Ishikawa (cell line): ENCODE measurements at regions not wholly inside any gene's neighbourhood (a gene's known extent, or its start where the extent isn't known, plus 50 kb on each side); places are given as distances from the start of the nearest gene placed in this dataset.

ENCODE experiments used
- CEBPB ChIP-seq: IDR thresholded peaks from 2 replicates; pipeline ENCODE4 v1.6.1; 2012
- CREB1 ChIP-seq: IDR thresholded peaks from 2 replicates; pipeline ENCODE4 v1.6.1; 2012; ENCODE audit warnings: low read depth
- EGR1 ChIP-seq: IDR thresholded peaks from 2 replicates; pipeline ENCODE4 v1.6.1; 2012
- EP300 ChIP-seq: IDR thresholded peaks from 2 replicates; pipeline ENCODE4 v1.6.1; 2012; ENCODE audit warnings: borderline replicate concordance
- FOXM1 ChIP-seq: IDR thresholded peaks from 2 replicates; pipeline ENCODE4 v1.6.1; 2012; ENCODE audit warnings: low read depth, borderline replicate concordance
- MAX ChIP-seq: IDR thresholded peaks from 2 replicates; pipeline ENCODE4 v1.6.1; 2012
- NFIC ChIP-seq: IDR thresholded peaks from 2 replicates; pipeline ENCODE4 v1.6.1; 2012
- RAD21 ChIP-seq: IDR thresholded peaks from 2 replicates; pipeline ENCODE4 v1.6.1; 2012; ENCODE audit warnings: low read depth
- TAF1 ChIP-seq: IDR thresholded peaks from 2 replicates; pipeline ENCODE4 v1.6.1; 2012; ENCODE audit warnings: low read depth, mild to moderate bottlenecking
- TCF12 ChIP-seq: IDR thresholded peaks from 2 replicates; pipeline ENCODE4 v1.6.1; 2012; ENCODE audit warnings: low read depth
- TEAD4 ChIP-seq: IDR thresholded peaks from 2 replicates; pipeline ENCODE4 v1.6.1; 2012
- YY1 ChIP-seq: IDR thresholded peaks from 2 replicates; pipeline ENCODE4 v1.6.1; 2012; ENCODE audit warnings: low read depth
- ZBTB7A ChIP-seq: IDR thresholded peaks from 2 replicates; pipeline ENCODE4 v1.6.1; 2012; ENCODE audit warnings: low read depth
- TF ChIP-seq, protein P1 (sequence below): IDR thresholded peaks from 2 replicates; pipeline ENCODE4 v1.6.1; 2012; ENCODE audit warnings: low read depth, mild to moderate bottlenecking
- TF ChIP-seq, protein P2 (sequence below): IDR thresholded peaks from 2 replicates; pipeline ENCODE4 v1.6.1; 2012

GRCh38 chr6:97535800-97536199 is 252.8 kb upstream of the MMS22L start:
- no peak for TF ChIP-seq YY1
- TF ChIP-seq TAF1: no peak
- TF ChIP-seq, protein P1, sequence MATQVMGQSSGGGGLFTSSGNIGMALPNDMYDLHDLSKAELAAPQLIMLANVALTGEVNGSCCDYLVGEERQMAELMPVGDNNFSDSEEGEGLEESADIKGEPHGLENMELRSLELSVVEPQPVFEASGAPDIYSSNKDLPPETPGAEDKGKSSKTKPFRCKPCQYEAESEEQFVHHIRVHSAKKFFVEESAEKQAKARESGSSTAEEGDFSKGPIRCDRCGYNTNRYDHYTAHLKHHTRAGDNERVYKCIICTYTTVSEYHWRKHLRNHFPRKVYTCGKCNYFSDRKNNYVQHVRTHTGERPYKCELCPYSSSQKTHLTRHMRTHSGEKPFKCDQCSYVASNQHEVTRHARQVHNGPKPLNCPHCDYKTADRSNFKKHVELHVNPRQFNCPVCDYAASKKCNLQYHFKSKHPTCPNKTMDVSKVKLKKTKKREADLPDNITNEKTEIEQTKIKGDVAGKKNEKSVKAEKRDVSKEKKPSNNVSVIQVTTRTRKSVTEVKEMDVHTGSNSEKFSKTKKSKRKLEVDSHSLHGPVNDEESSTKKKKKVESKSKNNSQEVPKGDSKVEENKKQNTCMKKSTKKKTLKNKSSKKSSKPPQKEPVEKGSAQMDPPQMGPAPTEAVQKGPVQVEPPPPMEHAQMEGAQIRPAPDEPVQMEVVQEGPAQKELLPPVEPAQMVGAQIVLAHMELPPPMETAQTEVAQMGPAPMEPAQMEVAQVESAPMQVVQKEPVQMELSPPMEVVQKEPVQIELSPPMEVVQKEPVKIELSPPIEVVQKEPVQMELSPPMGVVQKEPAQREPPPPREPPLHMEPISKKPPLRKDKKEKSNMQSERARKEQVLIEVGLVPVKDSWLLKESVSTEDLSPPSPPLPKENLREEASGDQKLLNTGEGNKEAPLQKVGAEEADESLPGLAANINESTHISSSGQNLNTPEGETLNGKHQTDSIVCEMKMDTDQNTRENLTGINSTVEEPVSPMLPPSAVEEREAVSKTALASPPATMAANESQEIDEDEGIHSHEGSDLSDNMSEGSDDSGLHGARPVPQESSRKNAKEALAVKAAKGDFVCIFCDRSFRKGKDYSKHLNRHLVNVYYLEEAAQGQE: no peak
- TF ChIP-seq TCF12: no peak
- TF ChIP-seq EGR1: no peak
- TF ChIP-seq ZBTB7A: no peak
- no peak for TF ChIP-seq MAX
- no peak for TF ChIP-seq FOXM1
- TF ChIP-seq TEAD4: no peak
- no peak for TF ChIP-seq RAD21
- TF ChIP-seq CEBPB: no peak
- TF ChIP-seq, protein P2, sequence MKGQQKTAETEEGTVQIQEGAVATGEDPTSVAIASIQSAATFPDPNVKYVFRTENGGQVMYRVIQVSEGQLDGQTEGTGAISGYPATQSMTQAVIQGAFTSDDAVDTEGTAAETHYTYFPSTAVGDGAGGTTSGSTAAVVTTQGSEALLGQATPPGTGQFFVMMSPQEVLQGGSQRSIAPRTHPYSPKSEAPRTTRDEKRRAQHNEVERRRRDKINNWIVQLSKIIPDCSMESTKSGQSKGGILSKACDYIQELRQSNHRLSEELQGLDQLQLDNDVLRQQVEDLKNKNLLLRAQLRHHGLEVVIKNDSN: no peak
- no peak for TF ChIP-seq NFIC
- no peak for TF ChIP-seq CREB1
- no peak for TF ChIP-seq EP300

DNA sequence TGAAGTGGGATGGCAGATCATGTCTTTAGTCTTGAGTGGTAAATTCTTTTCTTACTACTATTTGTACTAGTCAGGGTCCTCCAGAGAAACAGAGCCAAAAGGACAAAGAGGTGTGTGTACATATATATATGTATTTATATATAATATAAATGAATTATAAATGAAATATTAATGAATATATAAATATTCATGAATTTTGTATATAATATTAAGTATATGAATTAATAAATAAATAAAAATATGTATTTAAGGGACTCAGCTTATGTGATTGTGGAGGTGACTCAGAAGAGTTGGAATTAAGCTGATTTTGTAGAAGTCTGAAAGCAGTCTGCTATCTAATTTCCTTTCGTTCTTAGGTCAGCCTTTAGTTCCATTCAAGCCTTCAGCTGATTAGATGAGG is 265.3 kb upstream of the MMS22L start:
- TF ChIP-seq EGR1 (no peak), NFIC (no peak), TAF1 (no peak), YY1 (no peak)

GRCh38 chr6:97557355-97557754 is 274.3 kb upstream of the MMS22L start:
- TF ChIP-seq EGR1 (no peak), CREB1 (no peak), FOXM1 (no peak)

DNA sequence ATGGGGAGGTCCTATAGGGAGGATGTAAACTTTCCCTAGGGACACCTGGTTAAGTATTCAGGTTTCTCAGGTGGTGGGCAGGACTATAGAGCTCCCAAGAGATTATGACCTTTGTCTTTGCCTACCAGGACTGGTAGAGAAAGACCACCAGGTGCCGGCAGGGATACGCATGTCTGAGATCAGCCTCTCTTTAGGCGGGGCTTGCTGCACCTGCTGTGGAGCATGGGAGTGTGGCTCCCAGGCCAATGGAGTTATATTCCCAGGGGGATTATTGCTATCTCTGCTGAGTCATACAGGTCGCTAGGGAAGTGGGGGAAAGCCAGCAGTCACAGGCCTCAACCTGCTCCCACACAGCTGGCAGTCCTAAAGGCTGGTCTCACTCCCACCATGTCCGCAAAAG is 280.5 kb upstream of the MMS22L start:
- no peak for TF ChIP-seq MAX
- no peak for TF ChIP-seq EP300
- TF ChIP-seq CEBPB: no peak
- TF ChIP-seq TAF1: no peak
- no peak for TF ChIP-seq TEAD4
- no peak for TF ChIP-seq NFIC
- TF ChIP-seq RAD21: no peak
- TF ChIP-seq, protein P1: no peak
- TF ChIP-seq YY1: no peak
- TF ChIP-seq FOXM1: no peak
- no peak for TF ChIP-seq EGR1
- TF ChIP-seq ZBTB7A: no peak
- TF ChIP-seq, protein P2: no peak
- no peak for TF ChIP-seq TCF12

DNA sequence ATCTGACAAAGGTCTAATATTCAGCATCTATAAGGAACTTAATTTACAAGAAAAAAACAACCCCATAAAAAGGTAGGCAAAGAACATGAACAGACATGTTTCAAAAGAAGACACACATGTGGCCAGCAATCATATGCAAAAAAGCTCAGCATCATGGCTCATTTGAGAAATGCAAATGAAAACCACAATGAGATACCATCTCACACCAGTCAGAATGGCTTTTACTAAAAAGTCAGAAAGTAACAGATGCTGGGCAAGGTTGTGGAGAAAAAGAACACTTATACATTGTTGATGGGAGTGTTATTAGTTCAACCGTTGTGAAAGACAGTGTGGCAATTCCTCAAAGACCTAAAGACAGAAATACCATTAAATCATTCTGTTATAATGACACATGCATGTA is 289.9 kb upstream of the MMS22L start:
- TF ChIP-seq EGR1: no peak
- no peak for TF ChIP-seq CREB1
- TF ChIP-seq NFIC: no peak
- no peak for TF ChIP-seq RAD21
- TF ChIP-seq, protein P2: no peak
- TF ChIP-seq CEBPB: no peak
- TF ChIP-seq YY1: no peak
- TF ChIP-seq EP300: no peak
- TF ChIP-seq TCF12: no peak
- TF ChIP-seq TAF1: no peak
- no peak for TF ChIP-seq ZBTB7A

GRCh38 chr6:97586344-97586743 is 303.3 kb upstream of the MMS22L start:
- TF ChIP-seq, protein P1: no peak
- no peak for TF ChIP-seq EGR1
- TF ChIP-seq, protein P2: no peak
- TF ChIP-seq MAX: no peak
- no peak for TF ChIP-seq TCF12
- TF ChIP-seq RAD21: peak; percentile 31; the same call in 1 of the 2 replicates
- TF ChIP-seq YY1: no peak
